Osteocyte (in vitro differentiated cells): ENCODE measurements at regions not wholly inside any gene's neighbourhood (a gene's known extent, or its start where the extent isn't known, plus 50 kb on each side); places are given as distances from the start of the nearest gene placed in this dataset.

ENCODE experiments used
- DNase-seq: peaks from one replicate; pipeline ENCODE4 v3.0.0; 2021; ENCODE audit warnings: mixed read lengths; ENCODE audit not compliant: unreplicated experiment; ENCODE audit errors: extremely low spot score
- H3K27ac Mint-ChIP-seq: one replicate; pipeline ENCODE4 v1.8.0; 2021; ENCODE audit warnings: mild to moderate bottlenecking, mixed read lengths; ENCODE audit not compliant: unreplicated experiment
- H3K27me3 Mint-ChIP-seq: one replicate; pipeline ENCODE4 v1.8.0; 2021; ENCODE audit warnings: mixed read lengths; ENCODE audit not compliant: unreplicated experiment
- H3K36me3 Mint-ChIP-seq: one replicate; pipeline ENCODE4 v1.8.0; 2021; ENCODE audit warnings: mixed read lengths; ENCODE audit not compliant: unreplicated experiment
- H3K4me1 Mint-ChIP-seq: one replicate; pipeline ENCODE4 v1.8.0; 2021; ENCODE audit warnings: mixed read lengths; ENCODE audit not compliant: unreplicated experiment
- H3K4me3 Mint-ChIP-seq: one replicate; pipeline ENCODE4 v1.8.0; 2021; ENCODE audit warnings: mild to moderate bottlenecking, moderate library complexity, mixed read lengths; ENCODE audit not compliant: unreplicated experiment
- H3K9me3 Mint-ChIP-seq: one replicate; pipeline ENCODE4 v1.8.0; 2021; ENCODE audit warnings: mixed read lengths; ENCODE audit not compliant: unreplicated experiment
- CTCF ChIP-seq: fragments of 200-600 bp; sonication (generic); IDR thresholded peaks from 2 replicates; pipeline ENCODE4 v1.5.0; 2021; ENCODE audit warnings: antibody characterized with exemption, mild to moderate bottlenecking, moderate library complexity

GRCh38 chr20:48090314-48090713 lies 305.0 kb upstream of the SULF2 start:
- TF ChIP-seq CTCF: no peak
- Mint-ChIP-seq H3K36me3 (no peaks in the 10 kb centered on the region), H3K27ac (no peak overlapping the region), H3K4me3 (no peak overlapping the region), H3K4me1 (no peaks in the 10 kb centered on the region), H3K27me3 (peaks cover 45% of the 10 kb centered on the region), H3K9me3 (peaks cover 1% of the 10 kb centered on the region)
- DNase-seq: no peak

- TF ChIP-seq CTCF: no peak
- no peak overlapping the region for H3K4me3 Mint-ChIP-seq
- H3K9me3 Mint-ChIP-seq: peaks cover 10% of the 10 kb centered on the region
- H3K27me3 Mint-ChIP-seq: peaks cover 67% of the 10 kb centered on the region
- no peak overlapping the region for H3K27ac Mint-ChIP-seq
- H3K36me3 Mint-ChIP-seq: no peaks in the 10 kb centered on the region
- H3K4me1 Mint-ChIP-seq: no peaks in the 10 kb centered on the region
- no peak for DNase-seq
Measured at GRCh38 chr20:48080583-48080982, 295.3 kb upstream of the SULF2 start.

- TF ChIP-seq CTCF: no peak
- Mint-ChIP-seq H3K27me3 (peaks cover 68% of the 10 kb centered on the region), H3K36me3 (no peaks in the 10 kb centered on the region), H3K27ac (no peak overlapping the region), H3K4me3 (no peak overlapping the region), H3K4me1 (no peaks in the 10 kb centered on the region), H3K9me3 (no peaks in the 10 kb centered on the region)
- no peak for DNase-seq
Measured at GRCh38 chr20:48079028-48079427, 293.7 kb upstream of the SULF2 start.

- H3K4me3 Mint-ChIP-seq: no peak overlapping the region
- no peaks in the 10 kb centered on the region for H3K4me1 Mint-ChIP-seq
- no peak overlapping the region for H3K27ac Mint-ChIP-seq
- H3K27me3 Mint-ChIP-seq: peaks cover 66% of the 10 kb centered on the region
- TF ChIP-seq CTCF: no peak
- no peaks in the 10 kb centered on the region for H3K36me3 Mint-ChIP-seq
- no peaks in the 10 kb centered on the region for H3K9me3 Mint-ChIP-seq
- DNase-seq: no peak
Measured at GRCh38 chr20:48076747-48077146, 291.5 kb upstream of the SULF2 start.

- H3K36me3 Mint-ChIP-seq: no peaks in the 10 kb centered on the region
- DNase-seq: no peak
- H3K4me3 Mint-ChIP-seq: no peak overlapping the region
- H3K27ac Mint-ChIP-seq: no peak overlapping the region
- H3K27me3 Mint-ChIP-seq: peaks cover 64% of the 10 kb centered on the region
- no peaks in the 10 kb centered on the region for H3K4me1 Mint-ChIP-seq
- TF ChIP-seq CTCF: no peak
- H3K9me3 Mint-ChIP-seq: no peaks in the 10 kb centered on the region
Measured at GRCh38 chr20:48076247-48076646, 291.0 kb upstream of the SULF2 start.
